HUES64 (cell line): ENCODE measurements at regions not wholly inside any gene's neighbourhood (a gene's known extent, or its start where the extent isn't known, plus 50 kb on each side); places are given as distances from the start of the nearest gene placed in this dataset.
A peak's percentile ranks its signal among the peaks of the same experiment; 100 is the strongest.

Source experiments
- H3K27ac ChIP-seq: 2 replicates; pipeline ENCODE4 v1.7.0; 2013; ENCODE audit warnings: low read depth, low read length, inconsistent platforms
- H3K27me3 ChIP-seq: 2 replicates; pipeline ENCODE4 v1.6.1; 2013; ENCODE audit warnings: mild to moderate bottlenecking, low read length; ENCODE audit not compliant: insufficient read depth
- H3K36me3 ChIP-seq: 2 replicates; pipeline ENCODE4 v1.6.1; 2013; ENCODE audit warnings: mild to moderate bottlenecking, low read length; ENCODE audit not compliant: insufficient read depth
- H3K4me1 ChIP-seq: 2 replicates; pipeline ENCODE4 v1.6.1; 2013; ENCODE audit warnings: mild to moderate bottlenecking, low read length, moderate library complexity; ENCODE audit not compliant: insufficient read depth
- H3K4me3 ChIP-seq: 2 replicates; pipeline ENCODE4 v1.5.1; 2013; ENCODE audit warnings: mild to moderate bottlenecking, low read length, moderate library complexity
- H3K9ac ChIP-seq: 2 replicates; pipeline ENCODE4 v1.6.1; 2013; ENCODE audit warnings: mild to moderate bottlenecking, low read depth, low read length
- H3K9me3 ChIP-seq: 2 replicates; pipeline ENCODE4 v1.6.1; 2013; ENCODE audit warnings: low read depth, low read length; ENCODE audit not compliant: insufficient read depth
- WGBS: fragments of 150-250, 120-280 bp; methylation state at CpG from one replicate; pipeline ENCODE4 v1.1.7; 2013; ENCODE audit warnings: missing lambda C conversion rate; 5-methylcytosine and 5-hydroxymethylcytosine counted together

DNA sequence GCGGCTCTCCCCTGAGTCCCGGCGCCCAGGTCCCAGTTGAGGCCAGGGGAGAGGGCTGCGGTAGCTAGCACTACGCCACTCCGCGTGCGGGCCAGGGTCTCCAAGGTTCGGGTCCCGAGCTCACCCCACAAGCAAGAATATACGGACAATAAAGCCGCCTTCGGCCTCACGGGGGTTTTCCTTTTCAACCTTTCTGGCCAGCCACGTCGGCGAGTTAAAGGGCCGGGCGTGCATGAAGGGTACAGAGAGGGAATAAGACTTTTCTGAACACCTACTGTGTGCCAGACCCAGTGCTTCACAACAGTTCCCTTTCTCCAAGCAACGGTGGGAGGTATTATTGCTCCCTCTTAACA is 138.5 kb upstream of the ZIC3 start:
- peaks cover 38% of the 10 kb centered on the region for H3K4me1 ChIP-seq

DNA sequence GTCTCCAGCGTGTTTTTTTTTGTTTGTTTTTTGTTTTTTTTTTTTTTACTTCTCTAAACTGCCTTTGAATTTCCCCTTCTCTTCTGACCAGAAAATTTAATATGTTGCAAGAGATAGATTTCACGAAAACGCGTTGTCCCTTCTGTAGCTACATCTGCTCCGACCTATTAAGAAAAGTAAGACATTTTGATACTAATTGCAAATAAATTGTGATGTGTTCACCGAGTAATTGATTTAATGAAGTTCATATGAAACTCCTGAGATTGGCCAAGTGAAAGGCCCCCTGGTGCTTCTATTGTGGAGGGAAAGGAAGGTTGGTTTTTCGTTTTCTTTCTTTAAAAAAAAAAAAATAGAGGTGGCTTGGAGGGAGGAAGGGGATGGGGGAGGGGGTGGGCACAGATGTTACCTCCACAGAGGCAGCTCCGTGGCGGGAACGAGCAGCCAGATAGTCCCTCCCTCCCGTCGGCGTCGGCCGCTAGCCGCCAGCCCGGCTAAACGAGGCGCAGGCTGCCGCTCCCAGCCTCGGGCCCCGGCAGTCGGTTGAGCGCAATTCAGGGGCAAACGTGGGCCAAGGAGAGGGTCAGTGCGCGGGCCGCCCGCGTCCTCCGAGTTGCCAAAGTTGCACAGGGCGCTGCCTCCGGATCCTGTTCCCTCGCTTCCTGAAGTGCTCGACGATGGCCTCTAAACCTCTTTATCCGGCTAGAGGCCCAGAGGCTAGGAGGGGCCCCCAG is 139.1 kb upstream of the ZIC3 start:
- H3K27ac ChIP-seq: no peak overlapping the region; the same call in 1 of the 2 replicates
- peaks cover 32% of the 10 kb centered on the region for H3K4me1 ChIP-seq
- no peaks in the 10 kb centered on the region for H3K36me3 ChIP-seq
- under 1% methylated on average over 32 of the region's 37 CpGs for WGBS
- peak overlapping the region; percentile 60 for H3K4me3 ChIP-seq
- H3K27me3 ChIP-seq: peaks cover 83% of the 10 kb centered on the region
- H3K9ac ChIP-seq: no peak overlapping the region
- no peaks in the 10 kb centered on the region for H3K9me3 ChIP-seq

More for the DNA sequence above, 138.5 kb upstream of the ZIC3 start:
- Histone ChIP-seq H3K4me3 (peak overlapping the region; percentile 60), H3K9ac (no peak overlapping the region), H3K36me3 (no peaks in the 10 kb centered on the region), H3K27ac (no peak overlapping the region; the same call in 1 of the 2 replicates), H3K9me3 (no peaks in the 10 kb centered on the region), H3K27me3 (peaks cover 78% of the 10 kb centered on the region)
- WGBS: 0% methylated on average over 20 of the region's 20 CpGs

GRCh38 chrX:137425986-137426385 is 139.9 kb upstream of the ZIC3 start:
- Histone ChIP-seq H3K4me1 (peaks cover 31% of the 10 kb centered on the region), H3K9me3 (no peaks in the 10 kb centered on the region), H3K27ac (no peak overlapping the region), H3K9ac (no peak overlapping the region), H3K27me3 (peaks cover 83% of the 10 kb centered on the region), H3K4me3 (0 out of 2 replicates have a peak overlapping the region, but pooled peaks have one; percentile 45), H3K36me3 (no peaks in the 10 kb centered on the region)
- 3% methylated on average over 8 of the region's 9 CpGs for WGBS

GRCh38 chrX:137425273-137425902 is 140.5 kb upstream of the ZIC3 start:
- WGBS: 1% methylated on average over 24 of the region's 25 CpGs
- Histone ChIP-seq H3K9me3 (no peaks in the 10 kb centered on the region), H3K36me3 (no peaks in the 10 kb centered on the region), H3K27ac (no peak overlapping the region), H3K4me3 (peak overlapping the region; percentile 45), H3K9ac (no peak overlapping the region), H3K4me1 (peaks cover 26% of the 10 kb centered on the region), H3K27me3 (peaks cover 79% of the 10 kb centered on the region)

DNA sequence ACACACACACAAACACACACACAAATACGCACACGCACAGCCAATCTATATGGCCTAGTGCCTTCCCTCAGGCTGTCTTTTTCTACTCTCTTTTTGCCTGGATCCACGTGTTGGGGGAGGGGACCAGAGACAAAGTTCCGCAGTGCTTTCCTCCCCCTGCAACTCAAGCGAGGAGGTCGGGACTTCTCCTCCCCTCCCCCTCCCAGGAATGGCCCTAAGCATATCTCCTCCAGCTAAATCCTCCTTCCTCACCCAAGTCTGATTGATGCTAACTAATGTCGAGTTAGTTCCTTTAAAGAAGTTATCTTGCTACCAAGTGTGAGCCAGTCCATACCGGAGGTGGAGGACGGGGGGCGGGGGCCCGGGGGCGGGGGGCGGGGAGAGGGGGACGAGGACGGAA is 141.2 kb upstream of the ZIC3 start:
- WGBS: 0% methylated on average over 6 of the region's 15 CpGs
- H3K27me3 ChIP-seq: peaks cover 74% of the 10 kb centered on the region

GRCh38 chrX:137423241-137423640 is 142.7 kb upstream of the ZIC3 start:
- 45% methylated on average over 2 of the region's 3 CpGs for WGBS
- Histone ChIP-seq H3K4me1 (peaks cover 24% of the 10 kb centered on the region), H3K27ac (no peak overlapping the region), H3K4me3 (no peak overlapping the region), H3K9me3 (no peaks in the 10 kb centered on the region), H3K27me3 (peaks cover 60% of the 10 kb centered on the region), H3K36me3 (no peaks in the 10 kb centered on the region), H3K9ac (no peak overlapping the region)

More for the DNA sequence above, 141.2 kb upstream of the ZIC3 start:
- Histone ChIP-seq H3K4me1 (peaks cover 26% of the 10 kb centered on the region), H3K27ac (no peak overlapping the region), H3K9me3 (no peaks in the 10 kb centered on the region), H3K9ac (no peak overlapping the region), H3K4me3 (peak overlapping the region; percentile 45), H3K36me3 (no peaks in the 10 kb centered on the region)

GRCh38 chrX:137418086-137418485 is 147.8 kb upstream of the ZIC3 start:
- Histone ChIP-seq H3K36me3 (no peaks in the 10 kb centered on the region), H3K9me3 (no peaks in the 10 kb centered on the region), H3K27ac (no peak overlapping the region), H3K27me3 (peaks cover 16% of the 10 kb centered on the region), H3K4me1 (peaks cover under 1% of the 10 kb centered on the region; the same call in 1 of the 2 replicates), H3K4me3 (no peak overlapping the region), H3K9ac (no peak overlapping the region)
- 84% methylated on average over 1 of the region's 2 CpGs for WGBS

DNA sequence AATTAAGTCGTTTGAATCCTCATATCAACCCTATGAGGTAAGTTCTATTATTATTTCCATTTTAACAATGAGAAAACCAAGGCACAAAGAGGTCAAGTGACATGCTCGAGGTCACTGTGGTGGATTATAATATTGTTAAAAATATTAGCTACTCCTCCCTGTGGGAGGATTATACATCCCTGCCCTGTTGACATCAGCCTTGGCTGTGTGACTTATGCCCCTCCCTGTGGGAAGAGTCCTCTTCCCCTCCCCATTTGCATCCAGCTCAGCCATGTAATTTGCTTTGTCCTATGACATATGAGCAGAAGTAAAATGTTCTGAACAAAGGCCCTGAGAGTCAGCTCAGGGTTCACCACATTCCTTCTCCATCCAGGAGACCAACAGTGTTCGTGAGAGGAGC is 152.7 kb upstream of the ZIC3 start:
- Histone ChIP-seq H3K4me3 (no peak overlapping the region), H3K27ac (no peak overlapping the region), H3K36me3 (no peaks in the 10 kb centered on the region), H3K9ac (no peak overlapping the region), H3K27me3 (no peaks in the 10 kb centered on the region), H3K9me3 (no peaks in the 10 kb centered on the region), H3K4me1 (no peaks in the 10 kb centered on the region)
- 100% methylated on average over 1 of the region's 3 CpGs for WGBS

DNA sequence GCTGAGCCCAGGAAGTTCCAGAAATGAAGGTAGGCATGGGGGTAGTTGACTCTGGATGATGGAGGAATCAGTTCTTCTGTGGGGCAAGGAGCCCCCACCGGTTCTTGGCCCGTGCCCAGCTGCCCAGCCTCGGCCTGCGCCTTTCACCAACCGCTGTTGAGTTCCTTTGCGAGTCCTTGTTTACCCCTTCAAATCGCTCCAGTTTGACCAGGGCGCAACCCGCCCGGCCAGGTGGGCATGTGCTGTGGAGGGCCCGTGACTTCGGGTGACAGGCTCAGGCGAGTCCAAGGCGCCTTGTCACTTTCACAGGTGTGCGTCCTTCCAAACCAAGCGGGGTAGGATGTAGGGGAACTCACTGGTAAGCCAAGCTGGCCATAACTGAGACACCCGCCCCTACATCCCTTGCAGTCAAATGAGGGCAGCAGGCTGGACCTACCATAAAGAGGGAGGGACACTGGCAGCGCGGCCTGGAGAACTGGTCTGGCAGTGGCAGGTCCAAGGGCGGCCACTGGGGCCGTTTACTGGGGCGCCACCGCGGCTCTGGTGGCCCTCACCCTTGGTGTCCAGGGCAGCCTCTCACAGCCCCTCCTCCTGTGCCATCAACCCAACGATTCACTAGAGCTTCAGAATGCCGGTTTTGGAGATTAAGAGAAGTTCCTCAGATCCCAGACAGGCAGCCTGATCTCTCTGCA is 160.3 kb upstream of the ZIC3 start:
- Histone ChIP-seq H3K4me3 (no peak overlapping the region), H3K4me1 (no peaks in the 10 kb centered on the region), H3K27ac (no peak overlapping the region), H3K9ac (no peak overlapping the region), H3K36me3 (no peaks in the 10 kb centered on the region), H3K27me3 (no peaks in the 10 kb centered on the region), H3K9me3 (no peaks in the 10 kb centered on the region)
- WGBS: 96% methylated on average over 26 of the region's 26 CpGs

DNA sequence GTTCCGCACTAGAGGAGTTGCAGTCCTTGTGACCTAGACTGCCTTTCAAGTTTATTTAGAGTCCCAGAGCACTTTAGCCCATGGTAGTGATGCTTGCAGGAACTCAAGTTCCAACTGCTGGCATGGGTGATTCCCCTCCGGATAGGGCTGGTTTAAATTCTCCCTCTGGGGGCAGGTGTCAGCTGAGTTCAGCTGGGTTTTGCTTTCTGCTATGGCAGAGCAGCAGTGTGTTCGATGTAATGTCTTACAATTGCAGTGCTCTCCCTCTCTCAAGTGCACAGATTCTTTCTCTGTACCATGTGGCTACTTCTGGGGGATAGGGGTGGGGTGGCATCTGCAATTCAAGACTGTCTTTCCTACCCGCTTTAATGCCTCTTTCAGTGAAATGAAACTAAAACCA is 164.8 kb upstream of the ZIC3 start:
- Histone ChIP-seq H3K4me1 (no peaks in the 10 kb centered on the region), H3K27ac (no peak overlapping the region), H3K27me3 (no peaks in the 10 kb centered on the region), H3K36me3 (no peaks in the 10 kb centered on the region), H3K9me3 (no peaks in the 10 kb centered on the region), H3K4me3 (no peak overlapping the region), H3K9ac (no peak overlapping the region)
- WGBS: 91% methylated on average over 2 of the region's 4 CpGs

- Histone ChIP-seq H3K4me3 (no peak overlapping the region), H3K27me3 (no peaks in the 10 kb centered on the region), H3K36me3 (no peaks in the 10 kb centered on the region), H3K9ac (no peak overlapping the region), H3K27ac (no peak overlapping the region), H3K9me3 (no peaks in the 10 kb centered on the region), H3K4me1 (no peaks in the 10 kb centered on the region)
- 87% methylated on average over 2 of the region's 2 CpGs for WGBS
Measured at GRCh38 chrX:137387646-137388045, 178.3 kb upstream of the ZIC3 start.
